ENCODE measurements at regions not wholly inside any gene's neighbourhood (a gene's known extent, or its start where the extent isn't known, plus 50 kb on each side); places are given as distances from the start of the nearest gene placed in this dataset.

DNA sequence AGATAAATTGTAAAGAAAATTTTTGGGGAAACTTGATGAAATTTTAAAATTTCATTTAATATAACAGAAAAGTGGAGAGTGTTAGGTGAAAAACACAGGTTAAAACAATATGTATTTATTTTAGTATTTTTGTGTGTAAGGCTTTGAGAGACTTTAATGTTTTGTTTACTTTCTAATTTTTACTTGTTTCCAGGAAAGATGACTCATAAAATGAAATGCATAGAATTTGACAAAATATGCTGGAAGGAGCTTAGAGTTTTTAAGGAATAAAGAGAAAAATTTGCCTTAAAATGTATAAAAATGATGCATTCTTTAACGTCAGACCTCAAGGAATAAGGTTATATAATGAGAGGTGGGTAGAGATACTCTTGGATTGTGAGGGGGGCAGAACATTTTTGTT, 1205.1 kb upstream of the CNTN5 start:
- TF ChIP-seq, protein P1, sequence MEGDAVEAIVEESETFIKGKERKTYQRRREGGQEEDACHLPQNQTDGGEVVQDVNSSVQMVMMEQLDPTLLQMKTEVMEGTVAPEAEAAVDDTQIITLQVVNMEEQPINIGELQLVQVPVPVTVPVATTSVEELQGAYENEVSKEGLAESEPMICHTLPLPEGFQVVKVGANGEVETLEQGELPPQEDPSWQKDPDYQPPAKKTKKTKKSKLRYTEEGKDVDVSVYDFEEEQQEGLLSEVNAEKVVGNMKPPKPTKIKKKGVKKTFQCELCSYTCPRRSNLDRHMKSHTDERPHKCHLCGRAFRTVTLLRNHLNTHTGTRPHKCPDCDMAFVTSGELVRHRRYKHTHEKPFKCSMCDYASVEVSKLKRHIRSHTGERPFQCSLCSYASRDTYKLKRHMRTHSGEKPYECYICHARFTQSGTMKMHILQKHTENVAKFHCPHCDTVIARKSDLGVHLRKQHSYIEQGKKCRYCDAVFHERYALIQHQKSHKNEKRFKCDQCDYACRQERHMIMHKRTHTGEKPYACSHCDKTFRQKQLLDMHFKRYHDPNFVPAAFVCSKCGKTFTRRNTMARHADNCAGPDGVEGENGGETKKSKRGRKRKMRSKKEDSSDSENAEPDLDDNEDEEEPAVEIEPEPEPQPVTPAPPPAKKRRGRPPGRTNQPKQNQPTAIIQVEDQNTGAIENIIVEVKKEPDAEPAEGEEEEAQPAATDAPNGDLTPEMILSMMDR (IDR thresholded peaks at IDR 0.05; ENCODE audit: control insufficient read depth, extremely low read depth, insufficient read depth): no peak
- no peak overlapping the region for H3K4me3 ChIP-seq (ENCODE audit: low read depth, low read length)
- no peak for DNase-seq (ENCODE audit: low read depth)

DNA sequence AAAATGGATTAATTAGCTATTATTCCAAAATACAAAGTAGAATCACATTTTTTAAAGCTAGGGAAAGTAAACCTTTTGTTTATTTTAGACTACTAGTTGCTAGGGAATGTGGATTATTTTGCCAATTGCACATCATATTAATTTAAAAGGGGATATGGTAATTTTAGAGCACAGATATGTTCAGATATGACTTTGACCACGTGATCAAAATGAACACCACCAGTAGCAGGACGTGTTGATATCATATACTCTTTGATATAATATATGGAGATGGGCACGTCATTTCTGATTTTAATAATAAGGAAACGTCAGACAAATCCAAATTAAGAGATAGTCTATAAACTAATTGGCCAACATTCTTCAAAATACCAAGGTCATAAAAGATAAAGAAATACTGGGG, 1188.3 kb upstream of the CNTN5 start:
- H3K4me3 ChIP-seq (ENCODE audit: low read depth, low read length): no peak overlapping the region
- TF ChIP-seq, protein P1 (IDR thresholded peaks at IDR 0.05; ENCODE audit: control insufficient read depth, extremely low read depth, insufficient read depth): no peak
- DNase-seq (ENCODE audit: low read depth): no peak

GRCh38 chr11:97833412-97833811, 1187.3 kb upstream of the CNTN5 start:
- no peak overlapping the region for H3K4me3 ChIP-seq (ENCODE audit: low read depth, low read length)
- TF ChIP-seq, protein P1 (IDR thresholded peaks at IDR 0.05; ENCODE audit: control insufficient read depth, extremely low read depth, insufficient read depth): no peak
- no peak for DNase-seq (ENCODE audit: low read depth)

GRCh38 chr11:97844016-97844415, 1176.7 kb upstream of the CNTN5 start:
- TF ChIP-seq, protein P1 (IDR thresholded peaks at IDR 0.05; ENCODE audit: control insufficient read depth, extremely low read depth, insufficient read depth): no peak
- DNase-seq (ENCODE audit: low read depth): no peak
- no peak overlapping the region for H3K4me3 ChIP-seq (ENCODE audit: low read depth, low read length)

DNA sequence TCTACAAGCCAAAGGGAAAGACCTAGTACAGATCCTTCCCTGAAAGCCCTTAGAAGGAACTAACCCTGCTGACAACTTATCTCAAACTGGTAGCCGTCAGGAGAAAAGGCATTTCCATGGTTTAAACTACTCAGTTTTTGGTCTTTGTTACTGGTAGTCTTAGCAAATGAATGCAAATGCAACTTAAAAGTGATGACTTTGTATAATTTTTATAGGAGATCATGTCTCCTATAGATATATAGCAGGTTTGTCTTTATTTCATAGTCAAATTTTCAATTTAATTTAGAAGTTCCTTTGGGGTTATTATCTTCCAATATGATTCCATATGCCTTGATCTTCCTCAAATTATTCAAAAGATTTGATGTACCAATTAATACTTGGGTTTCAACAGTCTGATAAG, 1173.0 kb upstream of the CNTN5 start:
- DNase-seq (ENCODE audit: low read depth): no peak
- no peak overlapping the region for H3K4me3 ChIP-seq (ENCODE audit: low read depth, low read length)
- TF ChIP-seq, protein P1 (IDR thresholded peaks at IDR 0.05; ENCODE audit: control insufficient read depth, extremely low read depth, insufficient read depth): no peak

DNA sequence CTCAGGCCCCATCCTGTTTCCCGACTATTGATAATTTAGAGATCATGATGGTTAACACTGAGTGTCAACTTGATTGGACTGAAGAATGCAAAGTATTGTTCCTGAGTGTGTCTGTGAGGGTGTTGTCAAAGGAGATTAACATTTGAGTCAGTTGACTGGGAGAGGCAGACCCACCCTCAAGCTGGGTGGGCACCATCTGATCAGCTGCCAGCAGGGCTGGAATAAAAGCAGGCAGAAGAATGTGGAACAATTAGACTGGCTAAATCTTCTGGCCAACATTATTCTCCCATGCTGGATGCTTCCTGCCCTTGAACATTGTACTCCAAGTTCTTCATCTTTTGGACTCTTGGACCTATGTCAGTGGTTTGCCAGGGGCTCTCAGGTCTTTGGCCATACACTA, 1170.0 kb upstream of the CNTN5 start:
- no peak for DNase-seq (ENCODE audit: low read depth)
- TF ChIP-seq, protein P1 (IDR thresholded peaks at IDR 0.05; ENCODE audit: control insufficient read depth, extremely low read depth, insufficient read depth): no peak
- H3K4me3 ChIP-seq (ENCODE audit: low read depth, low read length): no peak overlapping the region

- no peak for DNase-seq (ENCODE audit: low read depth)
- TF ChIP-seq, protein P1 (IDR thresholded peaks at IDR 0.05; ENCODE audit: control insufficient read depth, extremely low read depth, insufficient read depth): no peak
- no peak overlapping the region for H3K4me3 ChIP-seq (ENCODE audit: low read depth, low read length)
Observed at GRCh38 chr11:97854357-97854756, 1166.4 kb upstream of the CNTN5 start.
